Body of pancreas (tissue), 4 donors: ENCODE measurements at regions not wholly inside any gene's neighbourhood (a gene's known extent, or its start where the extent isn't known, plus 50 kb on each side); places are given as distances from the start of the nearest gene placed in this dataset.
"Not testable (repeated sequence)": the region's sequence is repeated elsewhere in the genome, so short reads cannot be mapped to it uniquely, and the experiment has no call there.

ENCODE experiments used
- CTCF ChIP-seq, 7 experiments: fragments of 450-650 bp in 4 of 7; fragments of 200-600 bp in 3 of 7; sonication (generic) in 3 of 7; IDR thresholded peaks; one replicate each; pipeline ENCODE4 v1.5.1; 2016 to 2019; ENCODE audit warnings: antibody characterized with exemption in 7 of 7
- POLR2A ChIP-seq, 3 donors: fragments of 450-650 bp; IDR thresholded peaks; one replicate each; pipeline ENCODE4 v1.6.1; 2016; ENCODE audit warnings: antibody characterized with exemption in 3 of 3, mild to moderate bottlenecking in 2 of 3

GRCh38 chr6:109250544-109251156 lies 131.6 kb downstream of the CD164 start:
- TF ChIP-seq CTCF, POLR2A (IDR thresholded peaks at IDR 0.05): not testable (repeated sequence)
